Right lobe of liver (tissue), 4 donors: ENCODE measurements at regions not wholly inside any gene's neighbourhood (a gene's known extent, or its start where the extent isn't known, plus 50 kb on each side); places are given as distances from the start of the nearest gene placed in this dataset.

Experiments used
- CTCF ChIP-seq, 4 donors: fragments of 200-600 bp in 3 of 4; fragments of 450-650 bp in 1 of 4; IDR thresholded peaks; one replicate each; pipeline versions ENCODE4 v1.5.1 to v1.8.0; 2016 to 2022; ENCODE audit warnings: antibody characterized with exemption in 4 of 4, mild to moderate bottlenecking in 2 of 4
- POLR2A ChIP-seq: fragments of 450-650 bp; IDR thresholded peaks from one replicate; pipeline ENCODE4 v1.6.1; 2017; ENCODE audit warnings: antibody characterized with exemption, mild to moderate bottlenecking
- donor health status: DM: no; HTN: no; CAD: no.
- donor health status: DM: no; HTN: no; CAD: no.
- donor health status: DM: no; HTN: yes; CAD: no.

GRCh38 chr7:156019308-156019707, 207.0 kb upstream of the SHH start:
- TF ChIP-seq CTCF (IDR thresholded peaks at IDR 0.05) (no peak), POLR2A (no peak)
